Ovary (tissue), 3 donors: ENCODE measurements at regions not wholly inside any gene's neighbourhood (a gene's known extent, or its start where the extent isn't known, plus 50 kb on each side); places are given as distances from the start of the nearest gene placed in this dataset.

ENCODE experiments used
- POLR2A ChIP-seq: fragments of 450-650 bp; IDR thresholded peaks from one replicate; pipeline ENCODE4 v1.6.1; 2017; ENCODE audit warnings: antibody characterized with exemption, mild to moderate bottlenecking, moderate library complexity
- TF ChIP-seq, protein P1 (sequence below), 3 donors: fragments of 450-650 bp in 2 of 3; fragments of 200-600 bp in 1 of 3; IDR thresholded peaks; one replicate each; pipeline versions ENCODE4 v1.5.1 to v1.8.0; 2016 to 2022; ENCODE audit warnings: antibody characterized with exemption in 3 of 3, mild to moderate bottlenecking in 1 of 3
- donor health status: DM: no; HTN: no; CAD: no.

DNA sequence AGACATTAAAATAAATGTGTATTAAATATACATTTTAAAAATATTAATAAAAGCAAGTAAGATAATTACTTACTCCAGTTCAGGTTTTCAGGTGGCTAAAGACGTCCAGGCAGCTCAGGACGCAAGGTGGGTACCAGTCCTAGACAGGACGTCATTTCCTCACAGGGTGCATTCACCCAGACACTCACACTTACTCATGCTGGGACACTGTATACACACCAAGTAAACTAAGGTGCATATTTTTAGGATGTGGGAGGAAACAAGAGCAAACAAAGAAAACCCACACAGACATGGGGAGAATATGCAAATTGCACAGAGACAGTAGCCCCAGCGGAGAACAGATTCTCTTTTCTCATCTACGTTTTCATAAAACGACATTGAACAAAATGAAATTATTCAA is 457.9 kb downstream of the BRINP3 start:
- TF ChIP-seq, protein P1, sequence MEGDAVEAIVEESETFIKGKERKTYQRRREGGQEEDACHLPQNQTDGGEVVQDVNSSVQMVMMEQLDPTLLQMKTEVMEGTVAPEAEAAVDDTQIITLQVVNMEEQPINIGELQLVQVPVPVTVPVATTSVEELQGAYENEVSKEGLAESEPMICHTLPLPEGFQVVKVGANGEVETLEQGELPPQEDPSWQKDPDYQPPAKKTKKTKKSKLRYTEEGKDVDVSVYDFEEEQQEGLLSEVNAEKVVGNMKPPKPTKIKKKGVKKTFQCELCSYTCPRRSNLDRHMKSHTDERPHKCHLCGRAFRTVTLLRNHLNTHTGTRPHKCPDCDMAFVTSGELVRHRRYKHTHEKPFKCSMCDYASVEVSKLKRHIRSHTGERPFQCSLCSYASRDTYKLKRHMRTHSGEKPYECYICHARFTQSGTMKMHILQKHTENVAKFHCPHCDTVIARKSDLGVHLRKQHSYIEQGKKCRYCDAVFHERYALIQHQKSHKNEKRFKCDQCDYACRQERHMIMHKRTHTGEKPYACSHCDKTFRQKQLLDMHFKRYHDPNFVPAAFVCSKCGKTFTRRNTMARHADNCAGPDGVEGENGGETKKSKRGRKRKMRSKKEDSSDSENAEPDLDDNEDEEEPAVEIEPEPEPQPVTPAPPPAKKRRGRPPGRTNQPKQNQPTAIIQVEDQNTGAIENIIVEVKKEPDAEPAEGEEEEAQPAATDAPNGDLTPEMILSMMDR (IDR thresholded peaks at IDR 0.05), result no peak
- no peak for TF ChIP-seq POLR2A
